Astrocyte of the spinal cord (primary cell): ENCODE measurements at regions not wholly inside any gene's neighbourhood (a gene's known extent, or its start where the extent isn't known, plus 50 kb on each side); places are given as distances from the start of the nearest gene placed in this dataset.

ENCODE experiments used
- DNase-seq: peaks from one replicate; pipeline ENCODE4 v3.0.0; 2011; ENCODE audit warnings: low read depth, low spot score
- H3K4me3 ChIP-seq: 2 replicates; pipeline ENCODE4 v1.5.1; 2011; ENCODE audit warnings: low read depth, mild to moderate bottlenecking, low read length, moderate library complexity
- in situ Hi-C: cut with HindIII; loops from 2 replicates; pipeline ENCODE4 v1.10.0; 2017; ENCODE audit warnings: low sequenced_read_pairs
- TF ChIP-seq, protein P1 (sequence below): IDR thresholded peaks from 2 replicates; pipeline ENCODE4 v1.5.1; 2012; ENCODE audit warnings: low read depth, mild to moderate bottlenecking, low read length, inconsistent platforms

DNA sequence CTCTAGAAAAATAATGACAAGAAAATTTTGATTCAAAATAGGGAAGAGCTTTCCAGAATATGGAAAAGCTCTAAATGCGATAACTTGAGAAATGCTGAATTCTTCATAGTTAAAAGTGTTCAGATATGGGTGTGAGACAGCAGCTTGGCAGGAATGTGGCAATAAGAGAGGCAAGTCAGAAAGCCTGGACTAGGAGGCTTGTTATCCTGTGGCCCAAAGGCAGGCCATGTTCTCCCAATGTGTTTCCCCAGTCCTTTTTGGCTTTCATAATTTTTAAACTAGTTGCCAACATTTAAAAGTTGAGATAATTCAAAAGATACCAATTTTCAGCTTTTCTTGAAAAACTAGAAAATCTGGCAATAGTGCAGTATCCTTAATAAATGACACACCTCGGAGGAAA, 366.3 kb upstream of the FANCL start:
- H3K4me3 ChIP-seq, result no peak overlapping the region
- no peak for DNase-seq
- in situ Hi-C loops, result no loop called here
- TF ChIP-seq, protein P1, sequence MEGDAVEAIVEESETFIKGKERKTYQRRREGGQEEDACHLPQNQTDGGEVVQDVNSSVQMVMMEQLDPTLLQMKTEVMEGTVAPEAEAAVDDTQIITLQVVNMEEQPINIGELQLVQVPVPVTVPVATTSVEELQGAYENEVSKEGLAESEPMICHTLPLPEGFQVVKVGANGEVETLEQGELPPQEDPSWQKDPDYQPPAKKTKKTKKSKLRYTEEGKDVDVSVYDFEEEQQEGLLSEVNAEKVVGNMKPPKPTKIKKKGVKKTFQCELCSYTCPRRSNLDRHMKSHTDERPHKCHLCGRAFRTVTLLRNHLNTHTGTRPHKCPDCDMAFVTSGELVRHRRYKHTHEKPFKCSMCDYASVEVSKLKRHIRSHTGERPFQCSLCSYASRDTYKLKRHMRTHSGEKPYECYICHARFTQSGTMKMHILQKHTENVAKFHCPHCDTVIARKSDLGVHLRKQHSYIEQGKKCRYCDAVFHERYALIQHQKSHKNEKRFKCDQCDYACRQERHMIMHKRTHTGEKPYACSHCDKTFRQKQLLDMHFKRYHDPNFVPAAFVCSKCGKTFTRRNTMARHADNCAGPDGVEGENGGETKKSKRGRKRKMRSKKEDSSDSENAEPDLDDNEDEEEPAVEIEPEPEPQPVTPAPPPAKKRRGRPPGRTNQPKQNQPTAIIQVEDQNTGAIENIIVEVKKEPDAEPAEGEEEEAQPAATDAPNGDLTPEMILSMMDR, result no peak

DNA sequence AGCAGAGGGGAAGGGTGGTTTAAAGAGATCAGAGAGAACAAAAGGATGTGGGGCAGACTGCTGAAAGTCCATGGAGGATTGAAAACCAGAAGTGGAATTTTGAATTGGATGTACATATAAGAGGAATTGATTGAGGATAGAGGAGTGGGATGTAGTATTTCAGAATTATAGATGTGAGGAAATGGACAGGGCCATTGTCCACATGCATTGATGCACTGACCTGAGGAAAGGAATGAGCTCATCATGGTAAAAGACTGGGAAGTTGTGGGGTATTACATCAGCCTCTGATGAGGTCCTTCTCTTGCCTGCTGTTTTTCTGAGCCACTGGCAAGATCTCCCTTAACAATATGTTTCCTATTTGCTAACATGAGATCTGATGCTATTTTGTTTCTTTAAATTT, 365.7 kb upstream of the FANCL start:
- TF ChIP-seq, protein P1, result no peak
- DNase-seq, result no peak
- in situ Hi-C loops, result no loop called here
- H3K4me3 ChIP-seq, result no peak overlapping the region

DNA sequence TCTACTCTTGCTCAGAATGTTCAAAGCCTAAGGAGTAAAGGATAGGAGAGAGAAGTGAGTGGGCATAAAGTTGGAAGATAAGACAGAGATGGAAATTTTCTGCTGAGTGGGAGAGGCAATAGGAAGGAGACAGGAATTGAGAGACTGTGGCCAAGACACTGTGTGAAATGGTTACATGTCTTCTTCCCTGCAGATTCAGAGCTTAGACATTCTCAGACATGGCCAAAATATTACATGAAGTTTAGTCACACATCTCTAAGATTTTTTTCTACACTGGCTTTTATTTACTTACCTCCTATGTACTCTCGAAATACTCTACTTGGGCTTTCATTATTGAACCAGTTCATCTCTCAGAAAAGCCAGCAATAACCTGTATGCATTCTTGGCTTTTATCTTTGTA, 363.0 kb upstream of the FANCL start:
- in situ Hi-C loops, result no loop called here
- no peak overlapping the region for H3K4me3 ChIP-seq
- TF ChIP-seq, protein P1, result no peak
- DNase-seq, result no peak

- in situ Hi-C loops, result no loop called here
- TF ChIP-seq, protein P1, result no peak
- no peak for DNase-seq
- no peak overlapping the region for H3K4me3 ChIP-seq
These were observed 359.9 kb upstream of the FANCL start for GRCh38 chr2:58601017-58601416.

DNA sequence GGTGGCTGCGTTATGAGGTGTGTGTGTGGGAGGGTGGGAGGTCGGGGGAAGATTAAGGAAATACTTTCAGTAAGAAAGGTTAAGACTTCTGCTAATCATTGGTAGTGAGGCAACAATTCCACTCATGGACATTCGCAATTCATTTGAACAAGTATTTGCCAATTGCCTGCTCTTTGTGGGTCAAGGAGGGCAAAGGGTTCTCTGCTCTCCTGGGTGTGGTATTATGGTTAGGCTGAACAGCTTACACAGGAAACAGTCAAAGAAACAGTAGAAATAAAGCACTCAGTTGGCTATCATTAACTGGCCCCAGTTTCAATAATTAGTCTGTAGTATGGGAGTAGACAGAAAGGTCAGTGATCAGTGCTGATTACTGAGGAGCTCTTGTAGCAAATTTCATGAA, 357.0 kb upstream of the FANCL start:
- no peak for DNase-seq
- in situ Hi-C loops, result no loop called here
- TF ChIP-seq, protein P1, result no peak
- no peak overlapping the region for H3K4me3 ChIP-seq

DNA sequence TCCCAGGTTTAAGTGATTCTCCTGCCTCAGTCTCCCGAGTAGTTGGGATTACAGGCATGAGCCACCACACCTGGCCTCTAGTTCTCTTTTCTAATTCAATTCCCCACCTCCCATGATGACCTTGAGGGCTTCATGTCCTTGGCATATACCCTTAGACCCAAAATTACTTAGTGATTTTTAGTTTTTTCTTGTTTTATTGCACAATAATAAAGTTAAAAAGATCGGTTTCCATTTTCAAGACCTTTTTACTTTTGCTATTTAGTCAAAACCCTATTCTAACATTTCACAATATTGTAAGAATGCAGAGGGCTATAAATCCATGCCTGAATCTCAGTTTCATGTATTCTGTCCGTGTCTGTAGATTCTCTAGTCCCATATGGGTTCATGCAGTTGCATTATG, 354.6 kb upstream of the FANCL start:
- H3K4me3 ChIP-seq, result no peak overlapping the region
- DNase-seq, result no peak
- in situ Hi-C loops, result no loop called here
- TF ChIP-seq, protein P1, result no peak

GRCh38 chr2:58594762-58595161, 353.6 kb upstream of the FANCL start:
- in situ Hi-C loops, result no loop called here
- TF ChIP-seq, protein P1, result no peak
- DNase-seq, result no peak
- H3K4me3 ChIP-seq, result no peak overlapping the region
